ENCODE measurements at regions not wholly inside any gene's neighbourhood (a gene's known extent, or its start where the extent isn't known, plus 50 kb on each side); places are given as distances from the start of the nearest gene placed in this dataset.

- DNase-seq = no peak
Observed at GRCh38 chr5:155211764-155212163, 198.2 kb downstream of the KIF4B start.

GRCh38 chr5:155222393-155222792, 208.8 kb downstream of the KIF4B start:
- no peak for DNase-seq

- no peak for DNase-seq
Observed at GRCh38 chr5:155229135-155229534, 215.6 kb downstream of the KIF4B start.

GRCh38 chr5:155239803-155240202, 226.2 kb downstream of the KIF4B start:
- DNase-seq = no peak

- no peak for DNase-seq
Observed at GRCh38 chr5:155250596-155250995, 237.0 kb downstream of the KIF4B start.

GRCh38 chr5:155252025-155252424, 238.5 kb downstream of the KIF4B start:
- no peak for DNase-seq

- DNase-seq = no peak
Observed at GRCh38 chr5:155252717-155253116, 239.2 kb downstream of the KIF4B start.

GRCh38 chr5:155254399-155254798, 240.8 kb downstream of the KIF4B start:
- no peak for DNase-seq

- DNase-seq = no peak
Observed at GRCh38 chr5:155258161-155258560, 244.6 kb downstream of the KIF4B start.

GRCh38 chr5:155259648-155260047, 246.1 kb downstream of the KIF4B start:
- no peak for DNase-seq

- DNase-seq = no peak
Observed at GRCh38 chr5:155260798-155261197, 247.2 kb downstream of the KIF4B start.

- no peak for DNase-seq
Observed at GRCh38 chr5:155263381-155263780, 249.8 kb downstream of the KIF4B start.

GRCh38 chr5:155264809-155265208, 251.3 kb downstream of the KIF4B start:
- no peak for DNase-seq

GRCh38 chr5:155268770-155269425, 255.3 kb downstream of the KIF4B start:
- no peak for DNase-seq

GRCh38 chr5:155270725-155271124, 257.2 kb downstream of the KIF4B start:
- DNase-seq = no peak

- DNase-seq = no peak
Observed at GRCh38 chr5:155274484-155274883, 260.9 kb downstream of the KIF4B start.

GRCh38 chr5:155275222-155275621, 261.7 kb downstream of the KIF4B start:
- no peak for DNase-seq

GRCh38 chr5:155276231-155276630, 262.7 kb downstream of the KIF4B start:
- DNase-seq = no peak

GRCh38 chr5:155278532-155278931, 265.0 kb downstream of the KIF4B start:
- DNase-seq = no peak

GRCh38 chr5:155282503-155283107, 269.1 kb downstream of the KIF4B start:
- no peak for DNase-seq

- DNase-seq = no peak
Observed at GRCh38 chr5:155285706-155286105, 272.2 kb downstream of the KIF4B start.

GRCh38 chr5:155290937-155291336, 277.4 kb downstream of the KIF4B start:
- DNase-seq = no peak

GRCh38 chr5:155293605-155294178, 280.1 kb downstream of the KIF4B start:
- DNase-seq = no peak

- no peak for DNase-seq
Observed at GRCh38 chr5:155295111-155295510, 281.6 kb downstream of the KIF4B start.

Measured in activated gamma-delta T cell (primary cell).